GM10266 (cell line): ENCODE measurements at regions not wholly inside any gene's neighbourhood (a gene's known extent, or its start where the extent isn't known, plus 50 kb on each side); places are given as distances from the start of the nearest gene placed in this dataset.

Experiments
- DNase-seq: peaks from one replicate; pipeline ENCODE4 v3.0.0; 2012; ENCODE audit errors: extremely low spot score
- TF ChIP-seq, protein P1 (sequence below): IDR thresholded peaks from 2 replicates; pipeline ENCODE4 v1.5.1; 2012; ENCODE audit warnings: mild to moderate bottlenecking, low read depth; ENCODE audit not compliant: control insufficient read depth, insufficient read depth; ENCODE audit errors: missing control alignments

DNA sequence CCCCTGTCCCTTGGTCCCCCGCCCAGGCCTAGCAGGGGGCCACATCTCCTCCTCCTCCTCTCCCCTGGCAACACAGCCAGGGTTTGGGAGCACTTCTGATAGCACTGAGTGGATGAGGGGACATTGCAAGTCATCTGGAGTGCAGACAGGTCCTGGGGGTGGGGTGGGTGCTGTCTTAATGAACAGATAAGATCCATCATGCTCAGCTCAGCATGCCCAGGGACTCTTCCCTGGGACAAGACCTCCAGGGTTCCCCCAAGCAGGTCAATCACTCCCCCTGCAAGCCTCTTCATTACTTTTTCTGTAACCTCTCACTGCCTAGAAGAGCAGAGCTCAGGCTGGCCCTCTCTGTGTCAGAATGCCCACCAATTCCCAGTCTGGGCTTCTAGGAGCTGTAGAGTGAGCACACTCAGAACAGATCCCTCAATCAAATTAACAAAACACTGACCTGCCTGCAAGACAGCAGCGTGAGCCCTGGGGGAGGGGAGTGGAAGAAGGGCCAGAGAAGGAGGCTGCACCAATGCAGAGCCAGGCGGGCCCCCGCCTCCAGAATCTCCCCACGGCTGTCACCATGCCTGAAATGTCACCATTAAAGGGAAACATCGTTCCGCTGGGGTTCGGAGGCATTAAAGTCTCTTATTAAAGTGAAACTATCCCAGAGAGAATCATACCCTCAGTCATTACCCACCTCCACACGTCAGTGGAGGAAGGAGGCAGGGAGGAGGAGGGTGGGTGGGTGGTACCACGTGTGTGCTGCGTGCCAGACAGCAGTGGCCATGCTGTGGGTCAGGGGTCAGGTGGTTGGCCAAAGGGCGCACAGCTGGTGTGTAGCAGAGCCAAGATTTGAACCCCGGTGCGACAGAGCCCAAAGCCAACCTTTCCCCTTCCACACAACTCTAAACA lies 114.7 kb upstream of the LINGO1 start:
- no peak for DNase-seq
- TF ChIP-seq, protein P1, sequence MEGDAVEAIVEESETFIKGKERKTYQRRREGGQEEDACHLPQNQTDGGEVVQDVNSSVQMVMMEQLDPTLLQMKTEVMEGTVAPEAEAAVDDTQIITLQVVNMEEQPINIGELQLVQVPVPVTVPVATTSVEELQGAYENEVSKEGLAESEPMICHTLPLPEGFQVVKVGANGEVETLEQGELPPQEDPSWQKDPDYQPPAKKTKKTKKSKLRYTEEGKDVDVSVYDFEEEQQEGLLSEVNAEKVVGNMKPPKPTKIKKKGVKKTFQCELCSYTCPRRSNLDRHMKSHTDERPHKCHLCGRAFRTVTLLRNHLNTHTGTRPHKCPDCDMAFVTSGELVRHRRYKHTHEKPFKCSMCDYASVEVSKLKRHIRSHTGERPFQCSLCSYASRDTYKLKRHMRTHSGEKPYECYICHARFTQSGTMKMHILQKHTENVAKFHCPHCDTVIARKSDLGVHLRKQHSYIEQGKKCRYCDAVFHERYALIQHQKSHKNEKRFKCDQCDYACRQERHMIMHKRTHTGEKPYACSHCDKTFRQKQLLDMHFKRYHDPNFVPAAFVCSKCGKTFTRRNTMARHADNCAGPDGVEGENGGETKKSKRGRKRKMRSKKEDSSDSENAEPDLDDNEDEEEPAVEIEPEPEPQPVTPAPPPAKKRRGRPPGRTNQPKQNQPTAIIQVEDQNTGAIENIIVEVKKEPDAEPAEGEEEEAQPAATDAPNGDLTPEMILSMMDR: no peak

DNA sequence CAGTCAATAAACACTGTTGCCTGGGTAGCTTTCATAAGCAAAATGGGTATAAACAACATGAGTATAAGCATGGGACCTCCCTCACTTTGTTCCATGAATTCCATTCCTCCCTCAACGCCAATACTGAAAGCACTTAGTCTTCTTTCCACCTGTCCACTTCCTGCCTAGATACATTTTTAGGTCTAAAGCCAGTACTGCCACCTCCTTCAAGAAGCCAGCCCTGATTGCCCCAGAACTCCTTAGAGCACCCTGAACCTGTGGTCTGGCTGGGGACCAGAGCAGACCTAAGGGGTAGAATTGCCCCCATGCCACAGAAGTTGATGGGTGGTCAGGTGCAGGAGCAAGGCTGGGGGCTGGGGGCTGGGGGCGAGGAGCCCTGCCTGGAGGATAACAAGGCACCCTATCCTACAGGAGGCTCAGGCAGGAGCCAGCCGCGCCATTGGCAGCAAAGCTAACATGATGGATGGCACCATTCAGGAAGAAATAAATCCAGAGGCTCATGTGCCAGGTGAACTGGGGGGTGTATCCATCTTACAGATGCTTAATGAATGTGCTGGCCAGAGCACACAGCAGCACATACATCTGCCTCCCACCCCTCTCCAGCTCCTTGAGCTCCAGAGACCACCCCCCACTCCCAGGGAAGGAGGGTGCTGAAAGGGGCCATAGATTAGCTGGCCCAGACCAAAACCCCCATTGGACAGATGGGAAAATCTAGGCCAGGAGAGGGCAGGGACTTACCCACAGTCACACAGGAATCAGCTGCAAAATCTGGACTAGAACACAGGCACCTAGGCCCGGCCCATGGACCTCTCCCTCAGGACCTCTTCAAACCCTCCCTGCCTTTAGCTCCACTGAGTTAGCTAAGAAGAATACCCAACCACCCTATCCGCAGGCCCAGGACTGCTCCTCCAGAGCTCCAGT lies 113.8 kb upstream of the LINGO1 start:
- DNase-seq: no peak
- TF ChIP-seq, protein P1: no peak

DNA sequence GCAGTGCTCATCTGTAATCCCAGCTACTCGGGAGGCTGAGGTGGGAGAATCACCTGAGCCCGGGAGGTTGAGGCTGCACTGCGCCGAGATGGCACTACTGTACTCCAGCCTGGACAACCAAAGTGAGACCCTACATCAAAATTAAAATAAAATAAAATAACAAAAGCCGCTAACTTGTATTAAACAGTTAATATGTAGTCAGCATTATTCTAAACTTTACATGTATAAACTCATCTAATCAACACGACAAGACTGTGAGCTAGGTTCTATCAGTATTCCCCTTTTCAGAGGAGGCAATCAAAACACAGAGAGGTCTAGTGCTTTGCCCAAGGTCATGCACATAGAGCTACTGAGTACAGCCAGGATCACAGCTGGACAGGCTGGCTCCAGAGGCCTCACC lies 111.7 kb upstream of the LINGO1 start:
- TF ChIP-seq, protein P1: no peak

DNA sequence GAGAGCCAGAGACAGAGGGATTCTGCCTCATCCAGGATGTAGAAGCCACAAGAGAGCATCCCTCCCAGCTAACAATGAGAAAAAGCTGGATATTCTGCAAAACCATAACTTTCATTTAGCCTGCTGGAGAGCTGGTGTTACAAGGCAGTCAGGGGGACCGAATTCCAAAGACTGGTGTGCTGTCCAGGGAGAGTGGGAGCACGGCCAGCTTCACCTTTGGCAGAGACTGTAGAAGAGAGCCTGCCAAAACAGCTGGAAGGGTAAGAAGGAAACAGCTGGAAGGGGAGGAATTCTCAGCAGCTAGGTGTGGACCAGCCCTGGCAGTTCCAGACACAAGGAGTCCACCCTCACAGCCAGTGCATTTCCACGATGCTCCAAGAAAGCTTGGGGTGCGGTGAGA lies 109.9 kb upstream of the LINGO1 start:
- DNase-seq: no peak
- TF ChIP-seq, protein P1: no peak

More for the DNA sequence above, 111.7 kb upstream of the LINGO1 start:
- no peak for DNase-seq

DNA sequence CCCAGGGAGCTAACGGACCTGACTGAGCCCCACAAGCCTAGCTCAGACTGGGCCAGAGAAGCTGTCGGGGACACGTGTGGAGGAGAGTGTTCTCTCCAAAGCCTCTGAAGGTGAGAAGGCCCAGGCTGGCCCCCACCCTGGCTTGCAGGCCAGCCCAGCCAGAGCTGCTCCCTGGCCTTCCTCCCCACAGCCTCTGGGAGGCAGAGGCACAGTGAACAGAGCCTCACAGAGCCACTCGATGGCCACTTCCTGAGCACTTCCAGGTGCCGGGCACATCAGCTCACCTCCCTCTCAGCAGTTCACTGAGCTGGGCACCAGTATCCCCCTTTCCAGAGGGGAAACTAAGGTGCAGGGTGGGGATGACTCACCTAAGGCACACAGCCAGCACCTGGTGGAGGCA lies 109.4 kb upstream of the LINGO1 start:
- DNase-seq: no peak
- TF ChIP-seq, protein P1: no peak

DNA sequence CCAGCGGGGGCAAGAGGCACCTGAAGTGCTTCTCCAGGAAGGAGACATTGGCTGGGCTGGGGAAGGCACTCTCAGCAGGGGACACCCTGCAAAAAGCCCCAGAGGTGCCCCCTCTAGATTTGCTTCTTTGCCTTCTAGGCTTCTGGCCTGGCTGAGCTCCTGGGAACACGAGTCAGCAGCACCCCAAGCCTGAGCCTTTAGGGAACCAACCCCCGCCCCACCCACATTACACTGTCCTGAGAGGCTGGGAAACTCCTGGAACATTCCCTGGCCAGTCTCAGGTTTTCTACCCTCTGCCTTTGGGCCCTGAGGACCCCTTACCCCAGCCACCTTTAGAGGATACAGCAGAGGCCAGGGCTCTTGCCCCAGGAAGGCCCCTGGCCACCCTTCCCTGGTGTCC lies 108.4 kb upstream of the LINGO1 start:
- TF ChIP-seq, protein P1: no peak
- no peak for DNase-seq
